Vagina (tissue), 2 donors: ENCODE measurements at regions not wholly inside any gene's neighbourhood (a gene's known extent, or its start where the extent isn't known, plus 50 kb on each side); places are given as distances from the start of the nearest gene placed in this dataset.

Experiments used
- DNase-seq, 2 donors: peaks; one replicate each; pipeline ENCODE4 v3.0.0-alpha.2; 2017; ENCODE audit errors: extremely low spot score in 2 of 2
- H3K27ac ChIP-seq: fragments of 200-600 bp; sonication (generic); one replicate; pipeline ENCODE4 v1.5.1; 2019
- H3K27me3 ChIP-seq: fragments of 200-600 bp; sonication (generic); one replicate; pipeline ENCODE4 v1.5.1; 2019
- H3K36me3 ChIP-seq, 2 donors: fragments of 200-600 bp; sonication (generic); one replicate each; pipeline ENCODE4 v1.5.1; 2017 to 2019
- H3K4me1 ChIP-seq: fragments of 200-600 bp; sonication (generic); one replicate; pipeline ENCODE4 v1.5.1; 2019
- H3K4me3 ChIP-seq, 2 donors: fragments of 200-600 bp; sonication (generic); 1 replicate in 1 of 2; 2 replicates in 1 of 2; pipeline ENCODE4 v1.5.1; 2016 to 2019
- H3K9me3 ChIP-seq: fragments of 200-600 bp; sonication (generic); one replicate; pipeline ENCODE4 v1.5.1; 2019
- CTCF ChIP-seq, 3 experiments: fragments of 450-650 bp in 2 of 3; fragments of 200-600 bp in 1 of 3; sonication (generic) in 1 of 3; IDR thresholded peaks; one replicate each; pipeline ENCODE4 v1.5.1; 2017 to 2019; ENCODE audit warnings: antibody characterized with exemption in 3 of 3, mild to moderate bottlenecking in 2 of 3, moderate library complexity in 2 of 3
- POLR2A ChIP-seq, 2 donors: fragments of 450-650 bp; IDR thresholded peaks; one replicate each; pipeline ENCODE4 v1.6.1; 2017; ENCODE audit warnings: antibody characterized with exemption in 2 of 2, mild to moderate bottlenecking in 2 of 2, moderate library complexity in 2 of 2
- POLR2AphosphoS5 ChIP-seq, 2 donors: sonication (generic); formaldehyde crosslinking; IDR thresholded peaks; one replicate each; pipeline ENCODE4 v1.9.0; 2017; ENCODE audit warnings: antibody characterized with exemption in 2 of 2, mild to moderate bottlenecking in 2 of 2, low read depth in 1 of 2; ENCODE audit not compliant: insufficient read depth in 1 of 2
- intact Hi-C: fragments of 100-400 bp; cut with DNase I; formaldehyde crosslinking; loops from one replicate; pipeline ENCODE4 v1.15.1; 2023

GRCh38 chr14:85799668-85800067 lies 269.7 kb downstream of the FLRT2 start:
- DNase-seq = no peak
- TF ChIP-seq POLR2A (IDR thresholded peaks at IDR 0.05) (no peak), CTCF (IDR thresholded peaks at IDR 0.05) (no peak), POLR2AphosphoS5 (IDR thresholded peaks at IDR 0.05; ENCODE audit: insufficient read depth in 1 of 2, low read depth in 1 of 2) (no peak)
- Histone ChIP-seq H3K4me3 (no peak overlapping the region), H3K9me3 (no peaks in the 10 kb centered on the region), H3K4me1 (no peaks in the 10 kb centered on the region), H3K27me3 (no peaks in the 10 kb centered on the region), H3K27ac (no peak overlapping the region), H3K36me3 (no peaks in the 10 kb centered on the region)
- intact Hi-C loops = no loop called here

- no peaks in the 10 kb centered on the region for H3K9me3 ChIP-seq
- TF ChIP-seq CTCF (IDR thresholded peaks at IDR 0.05) (no peak), POLR2AphosphoS5 (IDR thresholded peaks at IDR 0.05; ENCODE audit: insufficient read depth in 1 of 2, low read depth in 1 of 2) (no peak), POLR2A (IDR thresholded peaks at IDR 0.05) (no peak)
- H3K27ac ChIP-seq = no peak overlapping the region
- H3K4me1 ChIP-seq = no peaks in the 10 kb centered on the region
- DNase-seq = no peak
- no peaks in the 10 kb centered on the region for H3K27me3 ChIP-seq
- no peaks in the 10 kb centered on the region for H3K36me3 ChIP-seq
- no peak overlapping the region for H3K4me3 ChIP-seq
- intact Hi-C loops = no loop called here
These were observed 268.9 kb downstream of the FLRT2 start for GRCh38 chr14:85798856-85799255.

GRCh38 chr14:85793533-85793932 lies 263.6 kb downstream of the FLRT2 start:
- intact Hi-C loops = no loop called here
- no peaks in the 10 kb centered on the region for H3K9me3 ChIP-seq

GRCh38 chr14:85789506-85789905 lies 259.6 kb downstream of the FLRT2 start:
- H3K4me3 ChIP-seq = no peak overlapping the region
- no peak for DNase-seq
- no peaks in the 10 kb centered on the region for H3K4me1 ChIP-seq
- H3K27me3 ChIP-seq = no peaks in the 10 kb centered on the region
- H3K9me3 ChIP-seq = no peaks in the 10 kb centered on the region
- no peak for TF ChIP-seq POLR2A (IDR thresholded peaks at IDR 0.05)
- TF ChIP-seq POLR2AphosphoS5 (IDR thresholded peaks at IDR 0.05; ENCODE audit: insufficient read depth in 1 of 2, low read depth in 1 of 2) = no peak
- TF ChIP-seq CTCF (IDR thresholded peaks at IDR 0.05) = no peak
- no peaks in the 10 kb centered on the region for H3K36me3 ChIP-seq
- intact Hi-C loops = no loop called here
- H3K27ac ChIP-seq = no peak overlapping the region

More at GRCh38 chr14:85793533-85793932, 263.6 kb downstream of the FLRT2 start:
- no peak for DNase-seq
- TF ChIP-seq CTCF (IDR thresholded peaks at IDR 0.05) = no peak
- no peak for TF ChIP-seq POLR2AphosphoS5 (IDR thresholded peaks at IDR 0.05; ENCODE audit: insufficient read depth in 1 of 2, low read depth in 1 of 2)
- no peak for TF ChIP-seq POLR2A (IDR thresholded peaks at IDR 0.05)
- Histone ChIP-seq H3K36me3 (no peaks in the 10 kb centered on the region), H3K4me3 (no peak overlapping the region), H3K27ac (no peak overlapping the region), H3K4me1 (no peaks in the 10 kb centered on the region), H3K27me3 (no peaks in the 10 kb centered on the region)

- H3K27me3 ChIP-seq = no peaks in the 10 kb centered on the region
- H3K27ac ChIP-seq = no peak overlapping the region
- intact Hi-C loops = no loop called here
- no peaks in the 10 kb centered on the region for H3K9me3 ChIP-seq
- no peaks in the 10 kb centered on the region for H3K4me1 ChIP-seq
- no peak overlapping the region for H3K4me3 ChIP-seq
- H3K36me3 ChIP-seq = no peaks in the 10 kb centered on the region
- TF ChIP-seq CTCF (IDR thresholded peaks at IDR 0.05) (no peak), POLR2A (IDR thresholded peaks at IDR 0.05) (no peak), POLR2AphosphoS5 (IDR thresholded peaks at IDR 0.05; ENCODE audit: insufficient read depth in 1 of 2, low read depth in 1 of 2) (no peak)
- no peak for DNase-seq
These were observed 258.7 kb downstream of the FLRT2 start for GRCh38 chr14:85788470-85789233.
